ENCODE measurements at regions not wholly inside any gene's neighbourhood (a gene's known extent, or its start where the extent isn't known, plus 50 kb on each side); places are given as distances from the start of the nearest gene placed in this dataset.

DNA sequence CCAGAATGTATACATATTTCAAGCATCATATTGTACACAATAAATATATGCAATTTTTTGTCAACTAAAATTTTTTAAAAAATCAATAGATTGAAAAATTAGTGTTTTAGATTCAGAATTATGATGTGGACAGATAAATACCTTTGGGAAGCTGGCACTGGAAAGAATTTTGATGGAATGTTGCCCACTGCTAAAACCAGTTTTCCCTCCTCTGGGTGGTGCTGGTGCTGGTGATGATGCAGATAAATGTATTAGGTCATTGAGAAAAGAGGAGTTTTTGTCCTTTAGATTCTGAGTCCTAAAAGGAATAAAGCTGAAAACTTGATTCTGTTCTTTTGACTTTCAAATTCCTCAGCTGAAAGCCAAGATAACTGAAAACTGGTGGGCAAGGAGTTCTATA is 56.0 kb upstream of the SUCLG2 start:
- no peak for DNase-seq

DNA sequence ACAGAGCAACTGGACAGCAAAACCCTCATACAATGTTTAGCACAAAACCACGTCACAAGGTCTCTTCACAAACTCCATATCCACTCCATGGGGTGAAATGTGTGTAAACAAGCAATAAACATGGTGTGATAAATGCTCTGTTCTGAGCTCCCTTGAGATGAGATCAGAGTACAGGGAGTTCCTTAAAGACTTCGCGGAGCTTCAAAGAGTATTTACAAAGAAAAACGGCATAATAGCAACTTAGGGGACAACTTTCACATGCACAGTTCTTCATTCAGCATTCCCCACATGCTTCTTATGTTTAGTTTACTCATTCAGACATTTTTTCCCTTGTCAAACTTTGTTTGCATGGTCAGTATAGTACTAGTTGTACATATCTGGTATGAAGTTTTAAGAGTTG is 52.5 kb upstream of the SUCLG2 start:
- no peak for DNase-seq

DNA sequence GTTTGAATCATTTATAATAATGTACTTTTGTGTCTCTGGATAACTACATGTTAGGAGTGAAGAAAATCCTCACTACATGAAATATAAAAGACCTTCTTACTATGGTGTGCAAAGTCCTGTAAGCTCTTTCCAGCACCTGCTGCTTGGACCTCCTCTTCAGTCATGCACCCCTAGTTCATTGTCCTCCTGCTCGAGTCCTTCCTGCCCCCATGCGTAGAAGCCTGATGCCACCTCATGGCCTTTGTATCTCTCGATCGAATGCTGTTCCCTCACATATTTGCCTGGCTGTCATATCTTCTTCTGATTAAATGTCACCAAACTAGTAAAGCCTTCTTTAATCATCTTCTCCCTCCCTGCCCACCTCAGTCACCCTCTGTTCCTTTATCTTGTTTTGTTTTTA is 49.9 kb upstream of the SUCLG2 start:
- DNase-seq = no peak

All from right lung (tissue), 2 donors.